Stomach (tissue), 4 donors: ENCODE measurements at regions not wholly inside any gene's neighbourhood (a gene's known extent, or its start where the extent isn't known, plus 50 kb on each side); places are given as distances from the start of the nearest gene placed in this dataset.

Source experiments
- EP300 ChIP-seq: sonication (generic); formaldehyde crosslinking; IDR thresholded peaks from one replicate; pipeline ENCODE4 v1.6.1; 2017; ENCODE audit warnings: antibody characterized with exemption
- POLR2AphosphoS5 ChIP-seq, 3 donors: sonication (generic); formaldehyde crosslinking; IDR thresholded peaks; one replicate each; pipeline ENCODE4 v1.6.1; 2016; ENCODE audit warnings: antibody characterized with exemption in 3 of 3
- TF ChIP-seq, protein P1 (sequence below), 7 experiments: fragments of 450-650 bp in 4 of 7; fragments of 200-600 bp in 3 of 7; sonication (generic) in 3 of 7; IDR thresholded peaks; one replicate each; pipeline ENCODE4 v1.5.1; 2016 to 2019; ENCODE audit warnings: antibody characterized with exemption in 7 of 7, control low read depth in 2 of 7, mild to moderate bottlenecking in 1 of 7

DNA sequence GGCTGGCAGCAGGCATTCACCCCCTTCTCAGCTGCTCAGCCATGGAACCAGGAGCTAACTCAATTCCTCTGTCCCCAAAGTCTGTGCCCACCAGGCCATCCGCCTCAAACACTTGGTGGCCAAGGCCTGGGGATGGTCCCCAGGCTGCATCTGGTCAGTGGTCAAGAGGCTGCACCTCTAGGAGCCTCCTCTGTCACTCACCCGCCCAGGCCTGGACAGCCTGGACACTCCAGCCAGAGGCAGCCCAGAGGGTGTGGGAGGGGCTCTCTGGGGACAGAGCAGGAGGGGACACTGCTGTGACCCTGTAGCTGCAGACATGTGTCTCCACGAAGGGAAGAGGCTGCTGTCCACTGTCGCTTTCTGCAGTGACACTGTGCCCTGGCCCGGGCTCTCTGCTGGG, 416.6 kb upstream of the SULF2 start:
- TF ChIP-seq, protein P1, sequence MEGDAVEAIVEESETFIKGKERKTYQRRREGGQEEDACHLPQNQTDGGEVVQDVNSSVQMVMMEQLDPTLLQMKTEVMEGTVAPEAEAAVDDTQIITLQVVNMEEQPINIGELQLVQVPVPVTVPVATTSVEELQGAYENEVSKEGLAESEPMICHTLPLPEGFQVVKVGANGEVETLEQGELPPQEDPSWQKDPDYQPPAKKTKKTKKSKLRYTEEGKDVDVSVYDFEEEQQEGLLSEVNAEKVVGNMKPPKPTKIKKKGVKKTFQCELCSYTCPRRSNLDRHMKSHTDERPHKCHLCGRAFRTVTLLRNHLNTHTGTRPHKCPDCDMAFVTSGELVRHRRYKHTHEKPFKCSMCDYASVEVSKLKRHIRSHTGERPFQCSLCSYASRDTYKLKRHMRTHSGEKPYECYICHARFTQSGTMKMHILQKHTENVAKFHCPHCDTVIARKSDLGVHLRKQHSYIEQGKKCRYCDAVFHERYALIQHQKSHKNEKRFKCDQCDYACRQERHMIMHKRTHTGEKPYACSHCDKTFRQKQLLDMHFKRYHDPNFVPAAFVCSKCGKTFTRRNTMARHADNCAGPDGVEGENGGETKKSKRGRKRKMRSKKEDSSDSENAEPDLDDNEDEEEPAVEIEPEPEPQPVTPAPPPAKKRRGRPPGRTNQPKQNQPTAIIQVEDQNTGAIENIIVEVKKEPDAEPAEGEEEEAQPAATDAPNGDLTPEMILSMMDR (IDR thresholded peaks at IDR 0.05) = no peak
- no peak for TF ChIP-seq EP300
- no peak for TF ChIP-seq POLR2AphosphoS5 (IDR thresholded peaks at IDR 0.05)
